Neural cell (in vitro differentiated cells): ENCODE measurements at regions not wholly inside any gene's neighbourhood (a gene's known extent, or its start where the extent isn't known, plus 50 kb on each side); places are given as distances from the start of the nearest gene placed in this dataset.

Source experiments
- H2AFZ ChIP-seq: fragments of 200-600, 300-800 bp; sonication (generic), shearing (Covaris generic); 2 replicates; pipeline ENCODE4 v1.6.0; 2014; ENCODE audit warnings: low read depth, mild to moderate bottlenecking, antibody characterized with exemption, low read length, moderate library complexity
- H3F3A ChIP-seq: fragments of 200-600 bp; shearing (Covaris generic); 2 replicates; pipeline ENCODE4 v1.6.1; 2016; ENCODE audit warnings: mild to moderate bottlenecking, moderate library complexity, mixed read lengths, antibody characterized with exemption, low read length; ENCODE audit not compliant: insufficient read depth, poor library complexity, severe bottlenecking
- H3K27ac ChIP-seq: fragments of 200-600, 300-800 bp; sonication (generic), shearing (Covaris generic); 2 replicates; pipeline ENCODE4 v1.5.1; 2014; ENCODE audit warnings: mild to moderate bottlenecking, low read length, moderate library complexity
- H3K27me3 ChIP-seq: fragments of 300-800, 200-600 bp; sonication (generic), shearing (Covaris generic); 2 replicates; pipeline ENCODE4 v1.6.0; 2014; ENCODE audit warnings: mild to moderate bottlenecking, low read depth, low read length, moderate library complexity; ENCODE audit not compliant: insufficient read depth
- H3K36me3 ChIP-seq: fragments of 300-800, 200-600 bp; sonication (generic), shearing (Covaris generic); 2 replicates; pipeline ENCODE4 v1.5.1; 2014; ENCODE audit warnings: mild to moderate bottlenecking, antibody characterized with exemption, low read length, moderate library complexity; ENCODE audit not compliant: insufficient read depth
- H3K4me2 ChIP-seq: fragments of 300-800, 200-600 bp; sonication (generic), shearing (Covaris generic); 2 replicates; pipeline ENCODE4 v1.6.0; 2014; ENCODE audit warnings: mild to moderate bottlenecking, low read length
- H3K4me3 ChIP-seq: fragments of 300-800, 200-600 bp; sonication (generic), shearing (Covaris generic); 2 replicates; pipeline ENCODE4 v1.5.1; 2014; ENCODE audit warnings: mild to moderate bottlenecking, low read length, moderate library complexity
- H3K79me2 ChIP-seq: fragments of 200-600 bp; shearing (Covaris generic); replicated peaks from 2 replicates; pipeline ENCODE4 v1.6.0; 2014; ENCODE audit warnings: mild to moderate bottlenecking, low read length, moderate library complexity; ENCODE audit not compliant: insufficient read depth
- H3K9ac ChIP-seq: fragments of 300-800, 200-600 bp; sonication (generic), shearing (Covaris generic); 2 replicates; pipeline ENCODE4 v1.6.1; 2016; ENCODE audit warnings: mild to moderate bottlenecking, low read length, mixed read lengths
- H3K9me2 ChIP-seq: fragments of 200-600 bp; shearing (Covaris generic); 2 replicates; pipeline ENCODE4 v1.6.1; 2016; ENCODE audit warnings: mild to moderate bottlenecking, low read length, mixed read lengths; ENCODE audit not compliant: insufficient read depth
- H3K9me3 ChIP-seq: fragments of 200-600, 300-800 bp; sonication (generic), shearing (Covaris generic); 2 replicates; pipeline ENCODE4 v1.6.1; 2016; ENCODE audit warnings: mild to moderate bottlenecking, mixed run types, low read length, moderate library complexity, mixed read lengths
- H4K20me1 ChIP-seq: fragments of 200-600 bp; shearing (Covaris generic); 2 replicates; pipeline ENCODE4 v1.6.1; 2016; ENCODE audit warnings: mild to moderate bottlenecking, mixed run types; ENCODE audit not compliant: insufficient read depth
- EP300 ChIP-seq: fragments of 450-650 bp; conservative IDR thresholded peaks from 2 replicates; pipeline ENCODE4 v1.6.1; 2014; ENCODE audit warnings: antibody characterized with exemption, mild to moderate bottlenecking, moderate library complexity; ENCODE audit not compliant: poor library complexity, severe bottlenecking
- EZH2 ChIP-seq: fragments of 200-600, 300-800 bp; shearing (Covaris generic), sonication (generic); IDR thresholded peaks from 2 replicates; pipeline ENCODE4 v1.6.1; 2014; ENCODE audit warnings: antibody characterized with exemption, low read length, borderline replicate concordance, mild to moderate bottlenecking; ENCODE audit not compliant: insufficient read depth, poor library complexity, severe bottlenecking
- MXI1 ChIP-seq: fragments of 450-650 bp; conservative IDR thresholded peaks from 2 replicates; pipeline ENCODE4 v1.6.1; 2014; ENCODE audit warnings: antibody characterized with exemption, mild to moderate bottlenecking; ENCODE audit not compliant: poor library complexity, severe bottlenecking
- POLR2AphosphoS5 ChIP-seq: IDR thresholded peaks from 2 replicates; pipeline ENCODE4 v1.6.1; 2012
- RAD21 ChIP-seq: fragments of 450-650 bp; conservative IDR thresholded peaks from 2 replicates; pipeline ENCODE4 v1.6.1; 2014; ENCODE audit warnings: antibody characterized with exemption, mild to moderate bottlenecking, moderate library complexity
- SMC3 ChIP-seq: fragments of 450-650 bp; conservative IDR thresholded peaks from 2 replicates; pipeline ENCODE4 v1.6.1; 2014; ENCODE audit warnings: antibody characterized with exemption, mild to moderate bottlenecking, moderate library complexity; ENCODE audit not compliant: poor library complexity
- TAF1 ChIP-seq: IDR thresholded peaks from 2 replicates; pipeline ENCODE4 v1.6.1; 2012; ENCODE audit warnings: low read depth
- TF ChIP-seq, protein P1 (sequence below): fragments of 450-650 bp; IDR thresholded peaks from 2 replicates; pipeline ENCODE4 v1.5.1; 2014; ENCODE audit warnings: antibody characterized with exemption, mild to moderate bottlenecking, moderate library complexity; ENCODE audit not compliant: poor library complexity, severe bottlenecking
- TF ChIP-seq, protein P2 (sequence below): IDR thresholded peaks from 2 replicates; pipeline ENCODE4 v1.6.1; 2012; ENCODE audit warnings: borderline replicate concordance

DNA sequence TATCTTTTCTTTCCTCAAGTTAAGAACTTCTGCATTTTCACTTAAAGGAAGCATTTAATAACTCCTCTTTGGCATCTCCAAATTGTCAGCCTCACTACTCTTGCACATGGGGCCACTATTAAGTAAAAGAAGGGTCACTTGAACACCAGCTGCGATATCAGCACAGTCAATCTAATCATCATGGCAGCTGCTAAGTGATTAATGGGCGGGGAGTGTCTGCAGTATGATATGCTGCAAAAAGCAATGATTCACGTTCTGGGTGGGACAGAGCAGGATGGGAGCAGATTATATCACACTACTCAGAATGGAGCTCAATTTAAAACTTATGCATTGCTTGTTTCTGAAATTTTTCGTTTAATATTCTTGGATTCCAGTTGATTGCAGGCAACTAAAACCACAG is 447.4 kb upstream of the PFKP start:
- H2AFZ ChIP-seq: no peak overlapping the region
- H3K79me2 ChIP-seq: no peaks in the 10 kb centered on the region
- no peaks in the 10 kb centered on the region for H3K9me2 ChIP-seq
- no peaks in the 10 kb centered on the region for H3K27me3 ChIP-seq
- no peaks in the 10 kb centered on the region for H3K36me3 ChIP-seq
- no peak overlapping the region for H3K4me3 ChIP-seq
- no peak overlapping the region for H3K9ac ChIP-seq
- H3K27ac ChIP-seq: no peak overlapping the region
- no peak for TF ChIP-seq EP300
- no peak for TF ChIP-seq TAF1
- no peak for TF ChIP-seq MXI1
- no peak for TF ChIP-seq RAD21
- TF ChIP-seq, protein P1, sequence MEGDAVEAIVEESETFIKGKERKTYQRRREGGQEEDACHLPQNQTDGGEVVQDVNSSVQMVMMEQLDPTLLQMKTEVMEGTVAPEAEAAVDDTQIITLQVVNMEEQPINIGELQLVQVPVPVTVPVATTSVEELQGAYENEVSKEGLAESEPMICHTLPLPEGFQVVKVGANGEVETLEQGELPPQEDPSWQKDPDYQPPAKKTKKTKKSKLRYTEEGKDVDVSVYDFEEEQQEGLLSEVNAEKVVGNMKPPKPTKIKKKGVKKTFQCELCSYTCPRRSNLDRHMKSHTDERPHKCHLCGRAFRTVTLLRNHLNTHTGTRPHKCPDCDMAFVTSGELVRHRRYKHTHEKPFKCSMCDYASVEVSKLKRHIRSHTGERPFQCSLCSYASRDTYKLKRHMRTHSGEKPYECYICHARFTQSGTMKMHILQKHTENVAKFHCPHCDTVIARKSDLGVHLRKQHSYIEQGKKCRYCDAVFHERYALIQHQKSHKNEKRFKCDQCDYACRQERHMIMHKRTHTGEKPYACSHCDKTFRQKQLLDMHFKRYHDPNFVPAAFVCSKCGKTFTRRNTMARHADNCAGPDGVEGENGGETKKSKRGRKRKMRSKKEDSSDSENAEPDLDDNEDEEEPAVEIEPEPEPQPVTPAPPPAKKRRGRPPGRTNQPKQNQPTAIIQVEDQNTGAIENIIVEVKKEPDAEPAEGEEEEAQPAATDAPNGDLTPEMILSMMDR: no peak
- TF ChIP-seq, protein P2, sequence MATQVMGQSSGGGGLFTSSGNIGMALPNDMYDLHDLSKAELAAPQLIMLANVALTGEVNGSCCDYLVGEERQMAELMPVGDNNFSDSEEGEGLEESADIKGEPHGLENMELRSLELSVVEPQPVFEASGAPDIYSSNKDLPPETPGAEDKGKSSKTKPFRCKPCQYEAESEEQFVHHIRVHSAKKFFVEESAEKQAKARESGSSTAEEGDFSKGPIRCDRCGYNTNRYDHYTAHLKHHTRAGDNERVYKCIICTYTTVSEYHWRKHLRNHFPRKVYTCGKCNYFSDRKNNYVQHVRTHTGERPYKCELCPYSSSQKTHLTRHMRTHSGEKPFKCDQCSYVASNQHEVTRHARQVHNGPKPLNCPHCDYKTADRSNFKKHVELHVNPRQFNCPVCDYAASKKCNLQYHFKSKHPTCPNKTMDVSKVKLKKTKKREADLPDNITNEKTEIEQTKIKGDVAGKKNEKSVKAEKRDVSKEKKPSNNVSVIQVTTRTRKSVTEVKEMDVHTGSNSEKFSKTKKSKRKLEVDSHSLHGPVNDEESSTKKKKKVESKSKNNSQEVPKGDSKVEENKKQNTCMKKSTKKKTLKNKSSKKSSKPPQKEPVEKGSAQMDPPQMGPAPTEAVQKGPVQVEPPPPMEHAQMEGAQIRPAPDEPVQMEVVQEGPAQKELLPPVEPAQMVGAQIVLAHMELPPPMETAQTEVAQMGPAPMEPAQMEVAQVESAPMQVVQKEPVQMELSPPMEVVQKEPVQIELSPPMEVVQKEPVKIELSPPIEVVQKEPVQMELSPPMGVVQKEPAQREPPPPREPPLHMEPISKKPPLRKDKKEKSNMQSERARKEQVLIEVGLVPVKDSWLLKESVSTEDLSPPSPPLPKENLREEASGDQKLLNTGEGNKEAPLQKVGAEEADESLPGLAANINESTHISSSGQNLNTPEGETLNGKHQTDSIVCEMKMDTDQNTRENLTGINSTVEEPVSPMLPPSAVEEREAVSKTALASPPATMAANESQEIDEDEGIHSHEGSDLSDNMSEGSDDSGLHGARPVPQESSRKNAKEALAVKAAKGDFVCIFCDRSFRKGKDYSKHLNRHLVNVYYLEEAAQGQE: no peak
- no peak for TF ChIP-seq SMC3
- no peak for TF ChIP-seq EZH2
- no peak for TF ChIP-seq POLR2AphosphoS5
- no peak overlapping the region for H3K4me2 ChIP-seq
- H3F3A ChIP-seq: no peaks in the 10 kb centered on the region
- no peaks in the 10 kb centered on the region for H4K20me1 ChIP-seq
- no peaks in the 10 kb centered on the region for H3K9me3 ChIP-seq

DNA sequence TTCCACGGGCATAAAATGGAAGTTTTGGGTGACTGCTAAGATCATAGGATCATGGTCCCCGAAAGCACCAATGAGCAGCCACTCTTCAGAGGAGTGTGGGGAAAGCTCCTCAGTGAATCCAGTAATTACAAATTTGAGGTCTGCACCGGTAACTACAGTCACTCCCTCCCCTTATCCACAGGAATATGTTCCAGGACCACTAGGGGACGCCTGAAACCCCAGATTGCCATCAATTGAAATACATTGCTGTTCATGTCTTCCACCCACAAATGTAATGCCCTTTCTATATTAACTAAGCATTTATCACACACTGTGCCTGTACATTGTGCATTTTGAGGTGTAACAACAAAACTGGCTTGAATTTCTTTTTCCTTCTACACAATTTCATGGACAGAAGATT is 447.9 kb upstream of the PFKP start:
- H3K27me3 ChIP-seq: no peaks in the 10 kb centered on the region
- no peak overlapping the region for H3K9ac ChIP-seq
- TF ChIP-seq EP300: no peak
- TF ChIP-seq SMC3: no peak
- no peak for TF ChIP-seq EZH2
- TF ChIP-seq POLR2AphosphoS5: no peak
- TF ChIP-seq, protein P1: no peak
- TF ChIP-seq, protein P2: no peak
- no peak for TF ChIP-seq RAD21
- no peak for TF ChIP-seq TAF1
- TF ChIP-seq MXI1: no peak
- no peak overlapping the region for H2AFZ ChIP-seq
- H3K36me3 ChIP-seq: no peaks in the 10 kb centered on the region
- no peaks in the 10 kb centered on the region for H3F3A ChIP-seq
- H3K4me3 ChIP-seq: no peak overlapping the region
- no peaks in the 10 kb centered on the region for H3K9me2 ChIP-seq
- no peaks in the 10 kb centered on the region for H3K9me3 ChIP-seq
- H3K27ac ChIP-seq: no peak overlapping the region
- no peaks in the 10 kb centered on the region for H3K79me2 ChIP-seq
- H4K20me1 ChIP-seq: no peaks in the 10 kb centered on the region
- H3K4me2 ChIP-seq: no peak overlapping the region
